GM23338 (cell line): ENCODE measurements at regions not wholly inside any gene's neighbourhood (a gene's known extent, or its start where the extent isn't known, plus 50 kb on each side); places are given as distances from the start of the nearest gene placed in this dataset.

Experiments
- ATAC-seq: fragments of 200-7000 bp; cut with Tn5 transposase; 3 replicates; pipeline ENCODE4 v1.9.1; 2020
- DNase-seq: peaks from one replicate; pipeline ENCODE4 v3.0.0-alpha.2; 2015; ENCODE audit warnings: low spot score
- H2AFZ ChIP-seq: fragments of 200-600 bp; sonication (generic); 2 replicates; pipeline ENCODE4 v1.8.0; 2016; ENCODE audit warnings: antibody characterized with exemption, mild to moderate bottlenecking, moderate library complexity
- H3F3A ChIP-seq: fragments of 200-600 bp; sonication (generic); replicated peaks from 2 replicates; pipeline ENCODE4 v1.8.0; 2017; ENCODE audit warnings: antibody characterized with exemption, mixed run types, low read depth
- H3K27ac ChIP-seq: fragments of 200-600 bp; sonication (generic); 2 replicates; pipeline ENCODE4 v1.6.1; 2016; ENCODE audit warnings: low read depth
- H3K27me3 ChIP-seq: fragments of 200-600 bp; sonication (generic); 2 replicates; pipeline ENCODE4 v1.8.0; 2016; ENCODE audit warnings: mild to moderate bottlenecking, mixed run types, moderate library complexity; ENCODE audit not compliant: insufficient read depth
- H3K36me3 ChIP-seq: fragments of 200-600 bp; sonication (generic); 2 replicates; pipeline ENCODE4 v1.8.0; 2016; ENCODE audit warnings: mild to moderate bottlenecking; ENCODE audit not compliant: insufficient read depth
- H3K4me1 ChIP-seq: fragments of 200-600 bp; sonication (generic); 2 replicates; pipeline ENCODE4 v1.8.0; 2016; ENCODE audit warnings: mild to moderate bottlenecking, moderate library complexity; ENCODE audit not compliant: insufficient read depth
- H3K4me2 ChIP-seq: fragments of 200-600 bp; sonication (generic); 2 replicates; pipeline ENCODE4 v1.7.1; 2017; ENCODE audit warnings: mixed run types
- H3K4me3 ChIP-seq: fragments of 200-600 bp; sonication (generic); 2 replicates; pipeline ENCODE4 v1.6.1; 2016; ENCODE audit warnings: mixed run types
- H3K79me2 ChIP-seq: fragments of 200-600 bp; sonication (generic); replicated peaks from 2 replicates; pipeline ENCODE4 v1.8.0; 2017; ENCODE audit warnings: mild to moderate bottlenecking; ENCODE audit not compliant: insufficient read depth
- H3K9me2 ChIP-seq: fragments of 200-600 bp; sonication (generic); 2 replicates; pipeline ENCODE4 v1.8.0; 2017; ENCODE audit not compliant: insufficient read depth
- H4K20me1 ChIP-seq: fragments of 200-600 bp; sonication (generic); replicated peaks from 2 replicates; pipeline ENCODE4 v1.8.0; 2017; ENCODE audit warnings: mild to moderate bottlenecking; ENCODE audit not compliant: insufficient read depth
- H3K27ac Mint-ChIP-seq: 2 replicates; pipeline ENCODE4 v1.8.0; 2020; ENCODE audit warnings: inconsistent platforms, mild to moderate bottlenecking, moderate library complexity, mixed read lengths
- H3K27me3 Mint-ChIP-seq: 3 replicates; pipeline ENCODE4 v1.8.0; 2022; ENCODE audit warnings: low read depth, mild to moderate bottlenecking, moderate library complexity, mixed read lengths, inconsistent platforms; ENCODE audit not compliant: insufficient read depth, poor library complexity
- H3K36me3 Mint-ChIP-seq: 3 replicates; pipeline ENCODE4 v1.8.0; 2021; ENCODE audit warnings: low read depth, mild to moderate bottlenecking, inconsistent platforms, moderate library complexity, mixed read lengths
- H3K4me1 Mint-ChIP-seq: 3 replicates; pipeline ENCODE4 v1.8.0; 2020; ENCODE audit warnings: mild to moderate bottlenecking, inconsistent platforms, mixed read lengths
- H3K4me3 Mint-ChIP-seq: 3 replicates; pipeline ENCODE4 v1.8.0; 2021; ENCODE audit warnings: moderate library complexity, mild to moderate bottlenecking, inconsistent platforms, mixed read lengths
- H3K9me3 Mint-ChIP-seq: 3 replicates; pipeline ENCODE4 v1.8.0; 2020; ENCODE audit warnings: moderate library complexity, mild to moderate bottlenecking, inconsistent platforms, mixed read lengths
- CREB1 ChIP-seq: fragments of 250-450 bp; sonication (Bioruptor Pico); IDR thresholded peaks from 2 replicates; pipeline ENCODE4 v1.5.0; 2020; ENCODE audit warnings: low read depth, mild to moderate bottlenecking, moderate library complexity
- EZH2 ChIP-seq: fragments of 200-600 bp; sonication (generic); IDR thresholded peaks from one replicate; pipeline ENCODE4 v1.8.0; 2017; ENCODE audit warnings: antibody characterized with exemption, mild to moderate bottlenecking, low read depth; ENCODE audit not compliant: unreplicated experiment
- JUNB ChIP-seq: IDR thresholded peaks from one replicate; pipeline ENCODE4 v1.6.1; 2016; ENCODE audit warnings: antibody characterized with exemption; ENCODE audit not compliant: unreplicated experiment
- NANOG ChIP-seq: IDR thresholded peaks from 2 replicates; pipeline ENCODE4 v1.6.1; 2016; ENCODE audit warnings: antibody characterized with exemption, borderline replicate concordance
- POLR2AphosphoS5 ChIP-seq: IDR thresholded peaks from 2 replicates; pipeline ENCODE4 v1.6.1; 2016; ENCODE audit warnings: antibody characterized with exemption, low read depth
- STAT1 ChIP-seq: IDR thresholded peaks from one replicate; pipeline ENCODE4 v1.6.1; 2016; ENCODE audit warnings: antibody characterized with exemption; ENCODE audit not compliant: unreplicated experiment
- ZNF331 ChIP-seq: fragments of 250-450 bp; sonication (Bioruptor Pico); IDR thresholded peaks from 2 replicates; pipeline ENCODE4 v1.5.0; 2020; ENCODE audit warnings: low read depth, mild to moderate bottlenecking, moderate library complexity
- TF ChIP-seq, protein P1 (sequence below): IDR thresholded peaks from one replicate; pipeline ENCODE4 v1.6.1; 2018; ENCODE audit warnings: antibody characterized with exemption; ENCODE audit not compliant: unreplicated experiment
- TF ChIP-seq, protein P2 (sequence below), 2 experiments: fragments of 200-600 bp in 1 of 2; sonication (generic) in 1 of 2; conservative IDR thresholded peaks; 2 replicates each; pipeline versions ENCODE4 v1.5.1 to v1.6.1; 2016 to 2017; ENCODE audit warnings: antibody characterized with exemption in 2 of 2, low read depth in 2 of 2, mild to moderate bottlenecking in 2 of 2, moderate library complexity in 1 of 2
- TF ChIP-seq, protein P3 (sequence below): IDR thresholded peaks from 2 replicates; pipeline ENCODE4 v1.6.1; 2016; ENCODE audit warnings: antibody characterized with exemption
- TF ChIP-seq, protein P4 (sequence below): fragments of 250-450 bp; sonication (Bioruptor Pico); IDR thresholded peaks from 2 replicates; pipeline ENCODE4 v1.5.0; 2020; ENCODE audit warnings: mild to moderate bottlenecking, moderate library complexity

DNA sequence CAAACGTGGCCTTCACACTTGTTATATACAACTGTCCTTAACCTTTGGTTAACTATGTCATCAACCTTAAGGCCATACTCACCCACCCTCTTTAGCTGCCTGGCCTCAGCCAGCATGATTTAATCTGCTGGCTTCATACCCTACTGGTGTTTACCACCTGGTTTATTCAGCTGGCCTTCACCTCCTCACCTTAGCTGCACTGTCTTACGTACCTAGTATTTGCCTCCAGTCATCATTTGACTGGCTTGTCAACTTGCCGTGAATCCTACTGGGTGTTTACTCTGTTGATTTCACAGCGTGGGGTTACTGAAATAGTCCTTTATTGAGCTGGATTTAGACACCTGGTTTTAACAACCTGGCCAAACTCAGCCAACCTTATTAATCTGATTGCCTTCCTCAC lies 102.8 kb downstream of the IL12A start:
- no peaks in the 10 kb centered on the region for H3K27me3 Mint-ChIP-seq
- Histone ChIP-seq H3K4me3 (no peak overlapping the region), H2AFZ (no peak overlapping the region), H3K27ac (no peak overlapping the region), H3K4me1 (no peaks in the 10 kb centered on the region), H3K4me2 (no peak overlapping the region), H3K27me3 (no peaks in the 10 kb centered on the region), H4K20me1 (no peaks in the 10 kb centered on the region), H3K9me2 (0 out of 2 replicates have a peak, but pooled peaks cover 10% of the 10 kb centered on the region), H3K36me3 (no peaks in the 10 kb centered on the region), H3K79me2 (no peaks in the 10 kb centered on the region), H3F3A (no peaks in the 10 kb centered on the region)
- DNase-seq (no peak), ATAC-seq (no peak)
- TF ChIP-seq NANOG (no peak), STAT1 (no peak), JUNB (no peak), CREB1 (no peak), EZH2 (no peak), ZNF331 (CRISPR knock-in tag) (no peak), POLR2AphosphoS5 (no peak)
- TF ChIP-seq, protein P1, sequence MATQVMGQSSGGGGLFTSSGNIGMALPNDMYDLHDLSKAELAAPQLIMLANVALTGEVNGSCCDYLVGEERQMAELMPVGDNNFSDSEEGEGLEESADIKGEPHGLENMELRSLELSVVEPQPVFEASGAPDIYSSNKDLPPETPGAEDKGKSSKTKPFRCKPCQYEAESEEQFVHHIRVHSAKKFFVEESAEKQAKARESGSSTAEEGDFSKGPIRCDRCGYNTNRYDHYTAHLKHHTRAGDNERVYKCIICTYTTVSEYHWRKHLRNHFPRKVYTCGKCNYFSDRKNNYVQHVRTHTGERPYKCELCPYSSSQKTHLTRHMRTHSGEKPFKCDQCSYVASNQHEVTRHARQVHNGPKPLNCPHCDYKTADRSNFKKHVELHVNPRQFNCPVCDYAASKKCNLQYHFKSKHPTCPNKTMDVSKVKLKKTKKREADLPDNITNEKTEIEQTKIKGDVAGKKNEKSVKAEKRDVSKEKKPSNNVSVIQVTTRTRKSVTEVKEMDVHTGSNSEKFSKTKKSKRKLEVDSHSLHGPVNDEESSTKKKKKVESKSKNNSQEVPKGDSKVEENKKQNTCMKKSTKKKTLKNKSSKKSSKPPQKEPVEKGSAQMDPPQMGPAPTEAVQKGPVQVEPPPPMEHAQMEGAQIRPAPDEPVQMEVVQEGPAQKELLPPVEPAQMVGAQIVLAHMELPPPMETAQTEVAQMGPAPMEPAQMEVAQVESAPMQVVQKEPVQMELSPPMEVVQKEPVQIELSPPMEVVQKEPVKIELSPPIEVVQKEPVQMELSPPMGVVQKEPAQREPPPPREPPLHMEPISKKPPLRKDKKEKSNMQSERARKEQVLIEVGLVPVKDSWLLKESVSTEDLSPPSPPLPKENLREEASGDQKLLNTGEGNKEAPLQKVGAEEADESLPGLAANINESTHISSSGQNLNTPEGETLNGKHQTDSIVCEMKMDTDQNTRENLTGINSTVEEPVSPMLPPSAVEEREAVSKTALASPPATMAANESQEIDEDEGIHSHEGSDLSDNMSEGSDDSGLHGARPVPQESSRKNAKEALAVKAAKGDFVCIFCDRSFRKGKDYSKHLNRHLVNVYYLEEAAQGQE: no peak
- TF ChIP-seq, protein P2, sequence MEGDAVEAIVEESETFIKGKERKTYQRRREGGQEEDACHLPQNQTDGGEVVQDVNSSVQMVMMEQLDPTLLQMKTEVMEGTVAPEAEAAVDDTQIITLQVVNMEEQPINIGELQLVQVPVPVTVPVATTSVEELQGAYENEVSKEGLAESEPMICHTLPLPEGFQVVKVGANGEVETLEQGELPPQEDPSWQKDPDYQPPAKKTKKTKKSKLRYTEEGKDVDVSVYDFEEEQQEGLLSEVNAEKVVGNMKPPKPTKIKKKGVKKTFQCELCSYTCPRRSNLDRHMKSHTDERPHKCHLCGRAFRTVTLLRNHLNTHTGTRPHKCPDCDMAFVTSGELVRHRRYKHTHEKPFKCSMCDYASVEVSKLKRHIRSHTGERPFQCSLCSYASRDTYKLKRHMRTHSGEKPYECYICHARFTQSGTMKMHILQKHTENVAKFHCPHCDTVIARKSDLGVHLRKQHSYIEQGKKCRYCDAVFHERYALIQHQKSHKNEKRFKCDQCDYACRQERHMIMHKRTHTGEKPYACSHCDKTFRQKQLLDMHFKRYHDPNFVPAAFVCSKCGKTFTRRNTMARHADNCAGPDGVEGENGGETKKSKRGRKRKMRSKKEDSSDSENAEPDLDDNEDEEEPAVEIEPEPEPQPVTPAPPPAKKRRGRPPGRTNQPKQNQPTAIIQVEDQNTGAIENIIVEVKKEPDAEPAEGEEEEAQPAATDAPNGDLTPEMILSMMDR (conservative IDR thresholded peaks at IDR 0.05; ENCODE audit: low read depth in 2 of 2): no peak
- TF ChIP-seq, protein P3, sequence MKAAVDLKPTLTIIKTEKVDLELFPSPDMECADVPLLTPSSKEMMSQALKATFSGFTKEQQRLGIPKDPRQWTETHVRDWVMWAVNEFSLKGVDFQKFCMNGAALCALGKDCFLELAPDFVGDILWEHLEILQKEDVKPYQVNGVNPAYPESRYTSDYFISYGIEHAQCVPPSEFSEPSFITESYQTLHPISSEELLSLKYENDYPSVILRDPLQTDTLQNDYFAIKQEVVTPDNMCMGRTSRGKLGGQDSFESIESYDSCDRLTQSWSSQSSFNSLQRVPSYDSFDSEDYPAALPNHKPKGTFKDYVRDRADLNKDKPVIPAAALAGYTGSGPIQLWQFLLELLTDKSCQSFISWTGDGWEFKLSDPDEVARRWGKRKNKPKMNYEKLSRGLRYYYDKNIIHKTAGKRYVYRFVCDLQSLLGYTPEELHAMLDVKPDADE: no peak
- TF ChIP-seq, protein P4, sequence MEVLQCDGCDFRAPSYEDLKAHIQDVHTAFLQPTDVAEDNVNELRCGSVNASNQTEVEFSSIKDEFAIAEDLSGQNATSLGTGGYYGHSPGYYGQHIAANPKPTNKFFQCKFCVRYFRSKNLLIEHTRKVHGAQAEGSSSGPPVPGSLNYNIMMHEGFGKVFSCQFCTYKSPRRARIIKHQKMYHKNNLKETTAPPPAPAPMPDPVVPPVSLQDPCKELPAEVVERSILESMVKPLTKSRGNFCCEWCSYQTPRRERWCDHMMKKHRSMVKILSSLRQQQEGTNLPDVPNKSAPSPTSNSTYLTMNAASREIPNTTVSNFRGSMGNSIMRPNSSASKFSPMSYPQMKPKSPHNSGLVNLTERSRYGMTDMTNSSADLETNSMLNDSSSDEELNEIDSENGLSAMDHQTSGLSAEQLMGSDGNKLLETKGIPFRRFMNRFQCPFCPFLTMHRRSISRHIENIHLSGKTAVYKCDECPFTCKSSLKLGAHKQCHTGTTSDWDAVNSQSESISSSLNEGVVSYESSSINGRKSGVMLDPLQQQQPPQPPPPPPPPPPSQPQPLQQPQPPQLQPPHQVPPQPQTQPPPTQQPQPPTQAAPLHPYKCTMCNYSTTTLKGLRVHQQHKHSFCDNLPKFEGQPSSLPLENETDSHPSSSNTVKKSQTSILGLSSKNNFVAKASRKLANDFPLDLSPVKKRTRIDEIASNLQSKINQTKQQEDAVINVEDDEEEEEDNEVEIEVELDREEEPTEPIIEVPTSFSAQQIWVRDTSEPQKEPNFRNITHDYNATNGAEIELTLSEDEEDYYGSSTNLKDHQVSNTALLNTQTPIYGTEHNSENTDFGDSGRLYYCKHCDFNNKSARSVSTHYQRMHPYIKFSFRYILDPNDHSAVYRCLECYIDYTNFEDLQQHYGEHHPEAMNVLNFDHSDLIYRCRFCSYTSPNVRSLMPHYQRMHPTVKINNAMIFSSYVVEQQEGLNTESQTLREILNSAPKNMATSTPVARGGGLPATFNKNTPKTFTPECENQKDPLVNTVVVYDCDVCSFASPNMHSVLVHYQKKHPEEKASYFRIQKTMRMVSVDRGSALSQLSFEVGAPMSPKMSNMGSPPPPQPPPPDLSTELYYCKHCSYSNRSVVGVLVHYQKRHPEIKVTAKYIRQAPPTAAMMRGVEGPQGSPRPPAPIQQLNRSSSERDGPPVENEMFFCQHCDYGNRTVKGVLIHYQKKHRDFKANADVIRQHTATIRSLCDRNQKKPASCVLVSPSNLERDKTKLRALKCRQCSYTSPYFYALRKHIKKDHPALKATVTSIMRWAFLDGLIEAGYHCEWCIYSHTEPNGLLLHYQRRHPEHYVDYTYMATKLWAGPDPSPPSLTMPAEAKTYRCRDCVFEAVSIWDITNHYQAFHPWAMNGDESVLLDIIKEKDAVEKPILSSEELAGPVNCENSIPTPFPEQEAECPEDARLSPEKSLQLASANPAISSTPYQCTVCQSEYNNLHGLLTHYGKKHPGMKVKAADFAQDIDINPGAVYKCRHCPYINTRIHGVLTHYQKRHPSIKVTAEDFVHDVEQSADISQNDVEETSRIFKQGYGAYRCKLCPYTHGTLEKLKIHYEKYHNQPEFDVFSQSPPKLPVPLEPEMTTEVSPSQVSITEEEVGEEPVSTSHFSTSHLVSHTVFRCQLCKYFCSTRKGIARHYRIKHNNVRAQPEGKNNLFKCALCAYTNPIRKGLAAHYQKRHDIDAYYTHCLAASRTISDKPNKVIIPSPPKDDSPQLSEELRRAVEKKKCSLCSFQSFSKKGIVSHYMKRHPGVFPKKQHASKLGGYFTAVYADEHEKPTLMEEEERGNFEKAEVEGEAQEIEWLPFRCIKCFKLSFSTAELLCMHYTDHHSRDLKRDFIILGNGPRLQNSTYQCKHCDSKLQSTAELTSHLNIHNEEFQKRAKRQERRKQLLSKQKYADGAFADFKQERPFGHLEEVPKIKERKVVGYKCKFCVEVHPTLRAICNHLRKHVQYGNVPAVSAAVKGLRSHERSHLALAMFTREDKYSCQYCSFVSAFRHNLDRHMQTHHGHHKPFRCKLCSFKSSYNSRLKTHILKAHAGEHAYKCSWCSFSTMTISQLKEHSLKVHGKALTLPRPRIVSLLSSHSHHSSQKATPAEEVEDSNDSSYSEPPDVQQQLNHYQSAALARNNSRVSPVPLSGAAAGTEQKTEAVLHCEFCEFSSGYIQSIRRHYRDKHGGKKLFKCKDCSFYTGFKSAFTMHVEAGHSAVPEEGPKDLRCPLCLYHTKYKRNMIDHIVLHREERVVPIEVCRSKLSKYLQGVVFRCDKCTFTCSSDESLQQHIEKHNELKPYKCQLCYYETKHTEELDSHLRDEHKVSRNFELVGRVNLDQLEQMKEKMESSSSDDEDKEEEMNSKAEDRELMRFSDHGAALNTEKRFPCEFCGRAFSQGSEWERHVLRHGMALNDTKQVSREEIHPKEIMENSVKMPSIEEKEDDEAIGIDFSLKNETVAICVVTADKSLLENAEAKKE (CRISPR knock-in tag): no peak
- no peak overlapping the region for H3K4me3 Mint-ChIP-seq
- no peaks in the 10 kb centered on the region for H3K4me1 Mint-ChIP-seq
- H3K9me3 Mint-ChIP-seq: no peaks in the 10 kb centered on the region
- H3K27ac Mint-ChIP-seq: no peak overlapping the region
- H3K36me3 Mint-ChIP-seq: no peaks in the 10 kb centered on the region
